IMR-90 (cell line): ENCODE measurements at regions not wholly inside any gene's neighbourhood (a gene's known extent, or its start where the extent isn't known, plus 50 kb on each side); places are given as distances from the start of the nearest gene placed in this dataset.

Source experiments
- ATAC-seq: fragments of 200-7000 bp; cut with Tn5 transposase; 2 replicates; pipeline ENCODE4 v1.9.1; 2020; ENCODE audit warnings: low read depth, mild to moderate bottlenecking, moderate library complexity
- BruUV-seq: library from RNA; stranded (reverse); fragments of 400-500 nt; replicated peaks from 2 replicates; lab custom pipeline; 2021; lab: Mats Ljungman, UMichigan
- CTCF ChIA-PET: fragments of 300-600 bp; formaldehyde crosslinking; extraction: SDS; loops from one replicate; lab custom pipeline; 2021; ENCODE audit warnings: antibody characterized with exemption; lab: Yijun Ruan, JAX
- POLR2A ChIA-PET: fragments of 300-600 bp; sonication (Branson Sonifier 250); formaldehyde crosslinking; loops from one replicate; lab custom pipeline; 2022; ENCODE audit warnings: antibody characterized with exemption; ENCODE audit not compliant: unreplicated experiment; lab: Charles Lee
- DNase-seq: peaks from one replicate; pipeline ENCODE4 v3.0.0; 2013
- H2AFZ ChIP-seq: replicated peaks from 2 replicates; pipeline ENCODE3; 2013; ENCODE audit warnings: low read length, mild to moderate bottlenecking; ENCODE audit not compliant: poor library complexity
- H2AK5ac ChIP-seq: 2 replicates; pipeline ENCODE4 v1.6.1; 2013; ENCODE audit warnings: low read depth, low read length, inconsistent platforms
- H2AK9ac ChIP-seq: replicated peaks from 2 replicates; pipeline ENCODE3; 2013; ENCODE audit warnings: mild to moderate bottlenecking, low read depth, low read length, moderate library complexity; ENCODE audit not compliant: poor library complexity
- H2BK120ac ChIP-seq: 2 replicates; pipeline ENCODE4 v1.6.1; 2013; ENCODE audit warnings: low read depth, low read length, inconsistent platforms
- H2BK15ac ChIP-seq: 3 replicates; pipeline ENCODE4 v1.6.1; 2013; ENCODE audit warnings: low read depth, low read length, inconsistent platforms
- H2BK20ac ChIP-seq: 2 replicates; pipeline ENCODE4 v1.6.1; 2013; ENCODE audit warnings: low read depth, mild to moderate bottlenecking, inconsistent platforms, low read length, moderate library complexity
- H2BK5ac ChIP-seq: 2 replicates; pipeline ENCODE4 v1.6.1; 2013; ENCODE audit warnings: mild to moderate bottlenecking, low read depth, low read length, inconsistent platforms; ENCODE audit not compliant: poor library complexity, severe bottlenecking
- H3K14ac ChIP-seq: replicated peaks from 2 replicates; pipeline ENCODE4 v1.6.1; 2013; ENCODE audit warnings: low read depth, low read length, inconsistent platforms
- H3K18ac ChIP-seq: 2 replicates; pipeline ENCODE4 v1.6.1; 2013; ENCODE audit warnings: low read depth, low read length, control low read depth
- H3K23ac ChIP-seq: 2 replicates; pipeline ENCODE4 v1.6.1; 2013; ENCODE audit warnings: low read depth, low read length, inconsistent platforms
- H3K27ac ChIP-seq: 2 replicates; pipeline ENCODE4 v1.5.1; 2013; ENCODE audit warnings: mild to moderate bottlenecking, control low read depth, low read length; ENCODE audit not compliant: insufficient read depth
- H3K27me3 ChIP-seq: 2 replicates; pipeline ENCODE4 v1.6.1; 2013; ENCODE audit warnings: low read length; ENCODE audit not compliant: control insufficient read depth, insufficient read depth
- H3K36me3 ChIP-seq: 2 replicates; pipeline ENCODE4 v1.6.1; 2013; ENCODE audit warnings: low read length, mixed read lengths; ENCODE audit not compliant: control insufficient read depth, insufficient read depth
- H3K4ac ChIP-seq: 2 replicates; pipeline ENCODE4 v1.6.1; 2013; ENCODE audit warnings: low read depth, low read length, inconsistent platforms
- H3K4me1 ChIP-seq: 2 replicates; pipeline ENCODE4 v1.6.1; 2013; ENCODE audit warnings: low read length, mixed read lengths; ENCODE audit not compliant: control insufficient read depth, insufficient read depth
- H3K4me2 ChIP-seq: 2 replicates; pipeline ENCODE4 v1.6.1; 2013; ENCODE audit warnings: low read depth, mild to moderate bottlenecking, control low read depth, low read length, moderate library complexity
- H3K4me3 ChIP-seq: 2 replicates; pipeline ENCODE4 v1.5.1; 2013; ENCODE audit warnings: low read depth, mild to moderate bottlenecking, control low read depth, low read length, moderate library complexity; ENCODE audit not compliant: insufficient read depth
- H3K56ac ChIP-seq: 2 replicates; pipeline ENCODE4 v1.6.1; 2013; ENCODE audit warnings: low read length, inconsistent platforms; ENCODE audit not compliant: insufficient read depth; ENCODE audit errors: extremely low read depth
- H3K79me1 ChIP-seq, 2 experiments: 2 replicates each; pipeline ENCODE4 v1.6.1; 2013; ENCODE audit warnings: low read length in 2 of 2, inconsistent platforms in 1 of 2, low read depth in 1 of 2
- H3K9ac ChIP-seq: 2 replicates; pipeline ENCODE4 v1.6.1; 2013; ENCODE audit warnings: low read depth, low read length, control low read depth
- H3K9me1 ChIP-seq: 2 replicates; pipeline ENCODE4 v1.6.1; 2013; ENCODE audit warnings: low read length, inconsistent platforms; ENCODE audit not compliant: insufficient read depth
- H3K9me3 ChIP-seq: 2 replicates; pipeline ENCODE4 v1.6.1; 2013; ENCODE audit warnings: low read length; ENCODE audit not compliant: control insufficient read depth, insufficient read depth
- H4K20me1 ChIP-seq: 2 replicates; pipeline ENCODE4 v1.6.1; 2013; ENCODE audit warnings: low read length, inconsistent platforms; ENCODE audit not compliant: insufficient read depth
- H4K5ac ChIP-seq: 2 replicates; pipeline ENCODE4 v1.6.1; 2013; ENCODE audit warnings: mild to moderate bottlenecking, low read depth, low read length, control low read depth
- H4K8ac ChIP-seq, 2 experiments: 2 replicates each; pipeline ENCODE4 v1.6.1; 2013; ENCODE audit warnings: low read depth in 2 of 2, low read length in 2 of 2, control low read depth in 1 of 2, inconsistent platforms in 1 of 2
- H4K91ac ChIP-seq: 2 replicates; pipeline ENCODE4 v1.6.1; 2013; ENCODE audit warnings: low read depth, low read length, inconsistent platforms; ENCODE audit not compliant: insufficient read depth
- BHLHE40 ChIP-seq: fragments of 150-350 bp; IDR thresholded peaks from 2 replicates; pipeline ENCODE4 v1.6.1; 2016; ENCODE audit warnings: mild to moderate bottlenecking, low read depth, low read length
- CEBPB ChIP-seq: IDR thresholded peaks from 2 replicates; pipeline ENCODE4 v1.6.1; 2012; ENCODE audit warnings: low read depth, low read length, improper control_type of control experiment
- CHD1 ChIP-seq: IDR thresholded peaks from 2 replicates; pipeline ENCODE4 v1.6.1; 2012; ENCODE audit warnings: low read depth, low read length, improper control_type of control experiment
- CTCF ChIP-seq: conservative IDR thresholded peaks from 2 replicates; pipeline ENCODE4 v1.5.1; 2012; ENCODE audit warnings: mild to moderate bottlenecking, low read depth, low read length, improper control_type of control experiment
- FOS ChIP-seq: fragments of 150-350 bp; IDR thresholded peaks from 2 replicates; pipeline ENCODE4 v1.6.1; 2016; ENCODE audit warnings: low read depth, low read length
- MAFK ChIP-seq: IDR thresholded peaks from 2 replicates; pipeline ENCODE4 v1.6.1; 2012; ENCODE audit warnings: low read depth, low read length, improper control_type of control experiment
- MAZ ChIP-seq: IDR thresholded peaks from 2 replicates; pipeline ENCODE4 v1.6.1; 2012; ENCODE audit warnings: low read depth, mild to moderate bottlenecking, low read length, improper control_type of control experiment, moderate library complexity, borderline replicate concordance
- MXI1 ChIP-seq: IDR thresholded peaks from 2 replicates; pipeline ENCODE4 v1.6.1; 2012; ENCODE audit warnings: low read depth, mild to moderate bottlenecking, low read length, moderate library complexity, borderline replicate concordance
- NFE2L2 ChIP-seq: fragments of 150-350 bp; IDR thresholded peaks from 2 replicates; pipeline ENCODE4 v1.6.1; 2016; ENCODE audit warnings: low read depth, mild to moderate bottlenecking, low read length
- POLR2A ChIP-seq: IDR thresholded peaks from 2 replicates; pipeline ENCODE4 v1.6.1; 2012; ENCODE audit warnings: mild to moderate bottlenecking, low read depth, low read length
- RAD21 ChIP-seq: IDR thresholded peaks from 2 replicates; pipeline ENCODE4 v1.6.1; 2012; ENCODE audit warnings: low read length, improper control_type of control experiment
- RCOR1 ChIP-seq: IDR thresholded peaks from 2 replicates; pipeline ENCODE4 v1.6.1; 2012; ENCODE audit warnings: mild to moderate bottlenecking, low read length, improper control_type of control experiment; ENCODE audit not compliant: insufficient replicate concordance
- RFX5 ChIP-seq: IDR thresholded peaks from 2 replicates; pipeline ENCODE4 v1.8.0; 2012; ENCODE audit warnings: low read depth, mild to moderate bottlenecking, low read length, moderate library complexity
- SMC3 ChIP-seq: fragments of 150-350 bp; IDR thresholded peaks from 2 replicates; pipeline ENCODE4 v1.6.1; 2016; ENCODE audit warnings: low read depth, mild to moderate bottlenecking, antibody characterized with exemption, low read length, moderate library complexity
- USF2 ChIP-seq: fragments of 150-350 bp; IDR thresholded peaks from 2 replicates; pipeline ENCODE4 v1.6.1; 2017; ENCODE audit warnings: mild to moderate bottlenecking, antibody characterized with exemption, low read length, low read depth
- WGBS, 2 experiments: methylation state at CpG; one replicate each; pipeline versions ENCODE4 v1.1.5 to v1.1.7; 2013; ENCODE audit warnings: missing lambda C conversion rate in 2 of 2; ENCODE audit not compliant: insufficient read length in 1 of 2; ENCODE audit errors: extremely low coverage in 2 of 2; 5-methylcytosine and 5-hydroxymethylcytosine counted together
- dilution Hi-C: fragments of 300-500 bp; cut with HindIII; formaldehyde crosslinking; loops from one replicate; pipeline ENCODE4 v1.14.3; 2018; ENCODE audit warnings: low sequenced_read_pairs; ENCODE audit not compliant: unreplicated experiment
- in situ Hi-C: fragments of 300-500 bp; cut with MboI; formaldehyde crosslinking; loops from 3 replicates; pipeline ENCODE4 v1.14.3; 2019; ENCODE audit warnings: low sequenced_read_pairs, inconsistent platforms, mixed read lengths
- intact Hi-C: fragments of 100-400 bp; cut with micrococcal nuclease; formaldehyde crosslinking; loops from 2 replicates; pipeline ENCODE4 v1.10.0; 2022
- TF ChIP-seq, protein P1 (sequence below): fragments of 150-350 bp; IDR thresholded peaks from 2 replicates; pipeline ENCODE4 v1.6.1; 2016; ENCODE audit warnings: low read depth, mild to moderate bottlenecking, low read length, moderate library complexity, borderline replicate concordance

GRCh38 chr7:80999100-80999499 is 80.2 kb upstream of the SEMA3C start:
- Histone ChIP-seq H3K56ac (no peak overlapping the region), H3K27me3 (no peaks in the 10 kb centered on the region), H3K4me3 (no peak overlapping the region), H3K36me3 (no peaks in the 10 kb centered on the region), H4K20me1 (no peaks in the 10 kb centered on the region), H3K27ac (no peak overlapping the region), H3K4me1 (no peaks in the 10 kb centered on the region), H2BK120ac (no peak overlapping the region), H3K9me3 (no peaks in the 10 kb centered on the region), H3K79me1 (no peaks in the 10 kb centered on the region), H3K4me2 (no peak overlapping the region), H2AFZ (no peak overlapping the region), H3K14ac (no peak overlapping the region), H2BK15ac (no peak overlapping the region), H3K9me1 (no peaks in the 10 kb centered on the region), H4K5ac (no peak overlapping the region), H2BK20ac (no peak overlapping the region), H2AK5ac (no peak overlapping the region), H3K9ac (no peak overlapping the region), H2AK9ac (no peak overlapping the region), H4K8ac (no peak overlapping the region), H2BK5ac (no peak overlapping the region), H3K23ac (no peak overlapping the region), H3K4ac (no peak overlapping the region), H3K18ac (no peak overlapping the region), H4K91ac (no peak overlapping the region)
- ATAC-seq, result no peak
- ChIA-PET POLR2A (no interaction called here), CTCF (no interaction called here)
- no peak for DNase-seq
- in situ Hi-C loops (no loop called here), dilution Hi-C loops (no loop called here), intact Hi-C loops (no loop called here)
- TF ChIP-seq CTCF (no peak), CHD1 (no peak), POLR2A (no peak), MAZ (no peak), MAFK (no peak), MXI1 (no peak), USF2 (no peak), RAD21 (no peak), CEBPB (no peak), RCOR1 (no peak), BHLHE40 (no peak), RFX5 (no peak), FOS (no peak), NFE2L2 (no peak), SMC3 (no peak)
- TF ChIP-seq, protein P1, sequence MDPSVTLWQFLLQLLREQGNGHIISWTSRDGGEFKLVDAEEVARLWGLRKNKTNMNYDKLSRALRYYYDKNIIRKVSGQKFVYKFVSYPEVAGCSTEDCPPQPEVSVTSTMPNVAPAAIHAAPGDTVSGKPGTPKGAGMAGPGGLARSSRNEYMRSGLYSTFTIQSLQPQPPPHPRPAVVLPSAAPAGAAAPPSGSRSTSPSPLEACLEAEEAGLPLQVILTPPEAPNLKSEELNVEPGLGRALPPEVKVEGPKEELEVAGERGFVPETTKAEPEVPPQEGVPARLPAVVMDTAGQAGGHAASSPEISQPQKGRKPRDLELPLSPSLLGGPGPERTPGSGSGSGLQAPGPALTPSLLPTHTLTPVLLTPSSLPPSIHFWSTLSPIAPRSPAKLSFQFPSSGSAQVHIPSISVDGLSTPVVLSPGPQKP, result no peak
- no CpG with 5 or more reads among the region's 3 CpGs for WGBS, 2 experiments
- no TSS peak for BruUV-seq
